ENCODE measurements at regions not wholly inside any gene's neighbourhood (a gene's known extent, or its start where the extent isn't known, plus 50 kb on each side); places are given as distances from the start of the nearest gene placed in this dataset.

DNA sequence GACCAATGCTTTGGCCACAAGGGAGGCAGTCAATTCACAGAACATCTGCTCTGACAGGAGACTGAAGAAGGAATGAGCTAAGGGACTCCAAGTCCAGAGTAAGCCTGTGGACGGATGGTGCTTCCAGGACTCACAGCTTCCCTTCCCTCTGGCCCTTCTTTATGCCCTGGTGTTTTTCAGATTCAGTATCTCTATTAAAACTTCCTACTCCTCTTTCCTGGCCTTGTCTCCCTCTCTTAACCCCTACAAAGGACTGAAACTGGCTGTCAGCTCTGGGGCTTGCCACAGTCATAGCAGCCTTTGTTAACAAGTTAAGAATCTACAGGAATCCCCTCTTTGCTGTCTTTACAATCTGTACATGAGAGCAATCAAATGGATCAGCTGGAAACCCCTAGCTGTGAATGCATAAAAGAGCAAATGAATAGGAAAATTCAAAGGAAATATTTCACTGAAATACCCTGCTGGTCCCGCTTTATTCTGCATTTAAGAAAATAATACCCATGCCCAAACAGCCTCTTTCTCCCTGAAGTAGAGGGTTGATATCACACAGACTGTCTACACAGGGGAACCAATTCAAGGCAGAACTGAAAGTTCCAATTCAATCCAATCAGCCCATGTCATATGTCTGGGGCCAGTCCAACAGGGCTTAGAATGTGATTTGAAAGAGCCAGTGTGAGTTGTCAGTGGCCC lies 192.3 kb downstream of the MZT1 start:
- DNase-seq (ENCODE audit: low read depth): no peak

DNA sequence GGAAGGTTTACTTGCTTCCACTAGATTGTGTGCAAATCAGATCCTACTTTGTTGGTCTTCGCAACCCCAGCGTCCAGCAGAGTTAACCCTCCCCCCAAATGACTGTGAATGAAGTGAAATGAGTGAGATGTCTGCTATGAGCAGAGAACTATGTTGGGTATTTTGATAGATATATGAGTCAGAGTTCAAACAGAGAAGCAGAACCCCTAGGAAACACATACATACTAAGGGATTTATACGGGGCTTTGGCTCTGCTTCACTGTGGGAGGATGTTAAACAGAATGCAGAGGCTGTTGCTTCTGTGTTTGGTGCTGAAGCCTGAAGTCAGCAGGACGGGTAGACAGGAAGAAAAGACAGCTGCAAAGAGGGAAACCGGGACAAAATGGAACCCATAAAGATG lies 197.0 kb downstream of the MZT1 start:
- DNase-seq (ENCODE audit: low read depth): peak; percentile 6

- DNase-seq (ENCODE audit: low read depth): no peak
These were observed 200.1 kb downstream of the MZT1 start for GRCh38 chr13:72527333-72527732.

DNA sequence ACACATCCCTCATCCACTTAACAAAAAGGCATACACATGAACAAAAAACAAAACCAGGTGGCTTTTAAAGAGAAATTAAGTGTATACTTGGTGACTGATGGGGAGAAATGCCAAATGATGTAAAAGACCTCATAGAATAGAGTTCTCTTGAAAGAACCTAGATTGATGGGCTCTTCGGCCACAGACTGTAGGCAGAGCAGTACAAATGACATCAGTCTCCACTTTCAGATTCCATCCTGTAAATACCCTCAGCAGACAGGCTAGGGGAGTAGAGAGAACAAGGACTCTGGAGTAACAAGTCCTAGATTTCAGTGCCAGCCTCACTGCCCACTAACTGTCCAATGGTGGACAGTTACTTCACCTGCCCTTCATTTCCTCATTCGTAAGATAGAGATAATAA lies 203.8 kb downstream of the MZT1 start:
- DNase-seq (ENCODE audit: low read depth): no peak

- DNase-seq (ENCODE audit: low read depth): no peak
These were observed 204.4 kb downstream of the MZT1 start for GRCh38 chr13:72523049-72523448.

- DNase-seq (ENCODE audit: low read depth): no peak
These were observed 205.3 kb downstream of the MZT1 start for GRCh38 chr13:72521940-72522661.

- DNase-seq (ENCODE audit: low read depth): peak; percentile 34
These were observed 213.3 kb downstream of the MZT1 start for GRCh38 chr13:72514146-72514545.

- no peak for DNase-seq (ENCODE audit: low read depth)
These were observed 219.0 kb downstream of the MZT1 start for GRCh38 chr13:72508392-72508791.

DNA sequence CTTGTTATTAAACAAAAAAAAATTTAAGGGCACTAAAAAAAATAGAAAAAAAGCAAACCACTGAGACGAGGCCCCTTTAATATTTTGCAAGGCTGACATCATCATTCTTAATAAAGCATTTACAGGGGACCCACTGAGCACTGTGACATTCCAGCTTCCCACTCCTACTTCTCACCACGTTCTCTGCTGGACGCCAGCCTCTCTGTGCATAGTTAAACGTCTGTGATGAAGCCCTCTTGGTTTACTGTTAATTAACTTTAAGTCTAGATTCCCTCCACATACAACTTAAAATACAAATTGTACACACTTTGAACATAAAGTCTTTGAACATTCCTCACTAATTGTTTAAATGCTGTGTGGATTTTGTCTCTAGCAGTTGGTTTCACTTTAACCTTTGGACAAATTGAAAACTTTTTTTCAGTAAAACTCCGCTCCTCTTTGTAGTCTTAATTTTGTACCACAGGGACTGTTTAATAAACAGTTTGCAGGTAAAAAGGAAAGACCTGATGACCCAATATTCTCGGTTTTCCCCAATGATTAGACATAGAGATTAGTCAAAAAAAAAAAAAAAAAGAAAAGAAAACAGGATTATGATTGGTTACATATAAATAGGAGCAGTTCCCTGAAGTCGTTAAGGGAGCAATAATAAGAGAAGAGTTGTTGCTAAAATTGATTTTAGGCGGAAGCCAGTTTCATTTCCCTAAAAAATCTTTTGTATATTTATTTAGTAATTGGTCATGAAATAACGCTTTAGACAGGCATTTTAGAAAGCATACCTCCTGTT lies 219.8 kb downstream of the MZT1 start:
- DNase-seq (ENCODE audit: low read depth): no peak

- DNase-seq (ENCODE audit: low read depth): no peak
These were observed 220.7 kb downstream of the MZT1 start for GRCh38 chr13:72506706-72507105.

DNA sequence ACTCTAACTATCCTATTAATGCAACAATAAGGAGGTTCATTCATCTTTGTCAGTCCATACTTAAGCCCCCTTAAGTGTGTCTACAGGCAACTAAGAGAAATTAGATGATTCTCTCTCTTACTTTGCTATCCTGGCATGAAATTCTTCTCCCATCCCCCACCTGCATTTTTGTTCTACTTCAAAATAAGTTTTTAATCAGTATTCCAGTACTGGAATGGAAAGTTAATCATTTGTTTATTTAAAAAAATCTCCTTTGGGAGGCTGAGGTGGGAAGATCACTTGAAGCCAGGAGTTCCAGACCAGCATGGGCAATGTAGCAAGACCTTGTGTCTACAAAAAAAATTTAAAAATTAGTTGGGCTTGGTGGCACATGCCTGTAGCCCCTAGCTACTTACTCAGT lies 222.1 kb downstream of the MZT1 start:
- DNase-seq (ENCODE audit: low read depth): peak; percentile 42

- DNase-seq (ENCODE audit: low read depth): peak; percentile 25
These were observed 223.1 kb downstream of the MZT1 start for GRCh38 chr13:72504131-72504841.

GRCh38 chr13:72500851-72501250 lies 226.6 kb downstream of the MZT1 start:
- no peak for DNase-seq (ENCODE audit: low read depth)

DNA sequence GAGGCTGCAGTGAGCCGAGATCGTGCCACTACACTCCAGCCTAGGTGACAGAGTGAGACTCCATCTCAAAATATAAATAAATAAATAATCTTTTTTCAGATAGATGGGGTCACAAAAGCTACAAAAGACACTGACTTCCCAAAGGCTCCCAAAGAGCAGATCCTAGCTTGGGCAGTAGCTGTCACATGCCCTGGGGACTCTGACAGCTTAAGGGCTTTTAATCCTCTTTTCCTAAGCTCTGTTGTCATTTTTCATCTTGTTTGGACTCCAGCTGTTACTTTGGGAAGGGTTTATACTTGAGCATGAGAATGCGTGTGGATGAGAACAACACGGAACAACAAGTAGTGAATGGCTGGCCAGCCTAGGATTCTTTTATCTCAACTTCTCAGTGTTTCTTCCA lies 231.7 kb downstream of the MZT1 start:
- DNase-seq (ENCODE audit: low read depth): no peak

- no peak for DNase-seq (ENCODE audit: low read depth)
These were observed 237.7 kb downstream of the MZT1 start for GRCh38 chr13:72489751-72490150.

DNA sequence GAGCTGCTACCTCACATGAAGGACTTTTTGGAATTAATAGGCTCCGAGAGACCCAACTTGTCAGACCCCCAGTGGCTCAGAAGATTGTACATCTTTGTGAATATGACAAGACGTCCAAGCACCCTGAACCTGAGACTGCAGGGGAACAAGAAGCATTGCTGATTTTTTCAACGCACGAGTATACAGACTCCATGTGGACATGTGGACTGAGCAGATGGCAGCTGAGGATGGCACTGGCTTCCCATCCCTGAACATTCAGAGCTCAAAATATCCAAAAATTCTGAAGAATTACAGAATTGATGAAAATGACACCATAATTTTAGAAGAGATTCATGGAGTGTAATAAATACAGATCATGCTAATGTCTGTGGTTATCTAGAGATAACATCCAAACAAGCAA lies 254.1 kb downstream of the MZT1 start:
- no peak for DNase-seq (ENCODE audit: low read depth)

- no peak for DNase-seq (ENCODE audit: low read depth)
These were observed 257.5 kb downstream of the MZT1 start for GRCh38 chr13:72469906-72470305.

GRCh38 chr13:72463561-72463960 lies 263.9 kb downstream of the MZT1 start:
- DNase-seq (ENCODE audit: low read depth): peak; percentile 88

- peak; percentile 92 for DNase-seq (ENCODE audit: low read depth)
These were observed 264.7 kb downstream of the MZT1 start for GRCh38 chr13:72462726-72463125.

DNA sequence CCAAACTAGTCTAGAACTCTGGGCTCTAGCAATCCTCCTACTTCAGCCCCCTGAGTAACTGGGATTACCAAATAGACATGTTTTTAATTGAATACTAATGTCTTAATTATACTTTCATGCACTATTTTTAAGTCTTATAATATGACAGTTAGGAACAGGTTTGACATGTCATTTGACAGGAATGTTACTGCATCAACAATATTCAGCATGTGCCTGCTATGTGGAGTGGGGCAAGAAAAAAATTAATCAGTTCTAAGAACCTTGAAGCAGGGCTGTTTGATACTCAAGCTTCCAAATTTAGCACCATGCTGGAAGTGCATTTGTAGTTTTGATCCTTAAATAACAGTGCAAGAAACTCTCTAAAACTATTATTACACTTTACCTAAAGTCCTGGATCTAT lies 265.3 kb downstream of the MZT1 start:
- DNase-seq (ENCODE audit: low read depth): peak; percentile 46

DNA sequence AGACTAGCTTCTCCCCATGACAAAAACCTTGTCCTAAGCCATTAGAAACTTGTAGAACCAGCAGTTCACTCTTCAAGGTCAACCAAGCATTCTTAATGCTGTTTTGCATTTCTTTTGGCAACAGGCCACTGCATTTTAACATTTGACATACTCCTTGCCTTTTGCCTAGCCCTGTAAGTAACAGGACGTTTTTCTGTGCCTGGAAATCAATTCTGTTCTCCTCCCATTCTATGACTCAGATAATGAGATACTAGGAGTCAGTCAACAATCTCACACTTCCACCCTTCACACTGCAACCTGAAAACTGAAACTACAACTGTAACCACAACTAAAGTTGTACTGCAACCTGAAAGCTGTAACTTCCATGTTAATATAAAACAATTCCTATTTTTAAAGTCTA lies 268.7 kb downstream of the MZT1 start:
- peak; percentile 96 for DNase-seq (ENCODE audit: low read depth)

GRCh38 chr13:72457151-72457550 lies 270.3 kb downstream of the MZT1 start:
- DNase-seq (ENCODE audit: low read depth): no peak

Measured in renal cortical epithelial cell (primary cell).